Central memory CD8-positive, alpha-beta T cell (primary cell): ENCODE measurements at regions not wholly inside any gene's neighbourhood (a gene's known extent, or its start where the extent isn't known, plus 50 kb on each side); places are given as distances from the start of the nearest gene placed in this dataset.

Experiments
- ATAC-seq: fragments of 150-1000 bp; cut with Tn5 transposase; replicated peaks from 2 replicates; pipeline ENCODE4 v1.10.0; 2022; ENCODE audit warnings: mild to moderate bottlenecking, moderate FRiP score, moderate number of reproducible peaks; ENCODE audit not compliant: poor library complexity, severe bottlenecking; ENCODE audit errors: extremely low read depth
- DNase-seq, 2 donors: peaks; one replicate each; pipeline ENCODE4 v3.0.0; 2021; ENCODE audit warnings: low spot score in 2 of 2
- H3K27ac Mint-ChIP-seq: one replicate; pipeline ENCODE4 v1.8.0; 2022; ENCODE audit warnings: low read depth, mild to moderate bottlenecking, moderate library complexity, mixed read lengths
- H3K27me3 Mint-ChIP-seq: one replicate; pipeline ENCODE4 v1.8.0; 2022; ENCODE audit warnings: mixed read lengths
- H3K36me3 Mint-ChIP-seq: one replicate; pipeline ENCODE4 v1.8.0; 2022; ENCODE audit warnings: mild to moderate bottlenecking, moderate library complexity, mixed read lengths; ENCODE audit not compliant: insufficient read depth
- H3K4me1 Mint-ChIP-seq: one replicate; pipeline ENCODE4 v1.8.0; 2022; ENCODE audit warnings: mixed read lengths
- H3K4me3 Mint-ChIP-seq: one replicate; pipeline ENCODE4 v1.8.0; 2022; ENCODE audit warnings: mild to moderate bottlenecking, moderate library complexity, mixed read lengths
- H3K9me3 Mint-ChIP-seq: one replicate; pipeline ENCODE4 v1.8.0; 2022; ENCODE audit warnings: mixed read lengths

DNA sequence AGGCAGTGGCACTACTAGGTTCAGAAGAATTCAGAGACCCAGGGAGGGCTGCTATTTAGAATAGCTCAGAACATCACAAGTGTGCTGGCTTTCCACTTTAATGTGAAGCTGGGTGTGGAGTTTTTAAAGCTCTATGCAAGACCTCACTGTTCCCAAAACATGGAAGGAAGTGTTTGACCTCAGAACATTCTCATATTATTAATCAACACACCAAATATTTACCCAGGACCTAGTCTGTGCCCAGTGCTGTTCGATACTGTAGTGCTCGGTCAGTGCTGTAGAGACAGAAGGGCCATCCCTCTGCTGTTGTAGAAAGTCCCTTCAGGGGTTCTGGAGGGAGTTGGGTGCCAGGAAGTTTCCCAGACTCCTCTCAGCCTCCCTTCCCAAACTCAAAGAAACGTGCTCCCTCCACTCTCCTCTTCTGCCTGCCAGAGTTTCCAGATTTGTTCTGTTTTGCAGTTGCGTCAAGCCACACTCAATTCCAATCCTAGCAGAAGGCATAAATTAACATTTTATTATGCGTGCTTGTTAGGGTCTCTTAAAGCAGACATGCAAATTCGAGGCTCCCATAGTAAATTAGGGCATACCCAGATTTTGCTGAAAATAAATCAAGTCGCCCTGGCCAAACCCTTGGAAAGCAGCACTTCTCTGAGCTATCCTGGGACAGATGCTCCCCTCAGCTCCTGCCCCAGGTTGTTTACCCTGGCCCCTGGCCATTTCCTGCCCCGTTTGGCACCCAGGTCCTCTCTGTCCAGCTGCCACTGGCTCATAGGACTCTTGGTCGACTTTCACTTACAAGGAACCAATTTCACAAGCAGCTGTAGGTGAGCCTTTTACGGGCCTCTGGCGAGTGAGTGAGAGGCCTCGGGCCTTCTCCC lies 248.6 kb downstream of the HIVEP2 start:
- no peak for DNase-seq
- Mint-ChIP-seq H3K27ac (no peak overlapping the region), H3K36me3 (no peaks in the 10 kb centered on the region), H3K4me3 (no peak overlapping the region), H3K9me3 (no peaks in the 10 kb centered on the region), H3K27me3 (no peaks in the 10 kb centered on the region), H3K4me1 (peaks cover 7% of the 10 kb centered on the region)
- ATAC-seq, result no peak

GRCh38 chr6:142697001-142697335 lies 248.0 kb downstream of the HIVEP2 start:
- no peaks in the 10 kb centered on the region for H3K36me3 Mint-ChIP-seq
- DNase-seq (no peak), ATAC-seq (no peak)
- no peaks in the 10 kb centered on the region for H3K27me3 Mint-ChIP-seq
- H3K9me3 Mint-ChIP-seq, result no peaks in the 10 kb centered on the region
- H3K4me3 Mint-ChIP-seq, result no peak overlapping the region
- H3K4me1 Mint-ChIP-seq, result peaks cover 7% of the 10 kb centered on the region
- H3K27ac Mint-ChIP-seq, result no peak overlapping the region

GRCh38 chr6:142697922-142698321 lies 247.1 kb downstream of the HIVEP2 start:
- H3K4me1 Mint-ChIP-seq, result peaks cover 4% of the 10 kb centered on the region
- H3K9me3 Mint-ChIP-seq, result no peaks in the 10 kb centered on the region
- no peaks in the 10 kb centered on the region for H3K36me3 Mint-ChIP-seq
- no peaks in the 10 kb centered on the region for H3K27me3 Mint-ChIP-seq
- H3K4me3 Mint-ChIP-seq, result no peak overlapping the region
- H3K27ac Mint-ChIP-seq, result no peak overlapping the region
- ATAC-seq (no peak), DNase-seq (no peak)

DNA sequence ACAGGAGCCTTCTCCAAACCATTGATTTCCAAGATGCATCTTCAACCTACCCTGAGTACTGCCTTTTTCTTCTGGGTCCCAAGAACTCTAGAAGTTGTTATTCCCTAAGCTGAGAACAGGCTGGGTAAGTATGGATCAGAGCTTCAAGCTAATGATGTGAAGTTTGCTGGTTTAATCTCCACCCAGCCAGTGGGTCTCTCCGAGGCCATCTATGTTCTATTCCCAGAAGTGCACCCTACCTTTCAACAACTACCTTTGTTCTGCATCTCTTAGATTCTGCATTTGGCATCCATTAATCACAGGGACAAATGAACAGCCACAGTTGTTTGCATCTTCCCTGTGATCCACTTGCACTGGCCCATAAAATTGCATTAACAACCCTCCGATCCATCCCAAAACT lies 246.2 kb downstream of the HIVEP2 start:
- Mint-ChIP-seq H3K4me3 (no peak overlapping the region), H3K27me3 (no peaks in the 10 kb centered on the region), H3K9me3 (no peaks in the 10 kb centered on the region), H3K36me3 (no peaks in the 10 kb centered on the region), H3K4me1 (no peaks in the 10 kb centered on the region), H3K27ac (no peak overlapping the region)
- no peak for DNase-seq
- no peak for ATAC-seq

DNA sequence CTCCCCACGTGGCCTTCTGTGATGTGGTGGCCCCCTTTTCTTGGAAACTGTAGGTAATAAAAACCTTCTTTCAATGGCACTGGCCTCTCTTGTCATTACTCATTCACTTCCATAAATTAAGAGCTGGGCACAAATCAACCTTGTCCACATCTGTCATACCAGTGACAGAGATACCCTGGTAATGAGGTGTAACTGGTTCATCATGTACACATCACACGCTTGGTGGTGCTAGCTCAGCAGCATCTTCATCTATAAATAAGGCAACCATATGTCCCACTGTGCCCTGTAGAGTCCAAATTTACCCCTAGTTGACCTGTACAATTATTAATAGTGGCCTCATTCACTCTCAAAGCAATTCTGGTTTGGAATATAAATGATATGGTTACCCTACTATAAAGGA lies 245.6 kb downstream of the HIVEP2 start:
- ATAC-seq, result no peak
- DNase-seq, result no peak
- Mint-ChIP-seq H3K4me3 (no peak overlapping the region), H3K36me3 (no peaks in the 10 kb centered on the region), H3K27ac (no peak overlapping the region), H3K9me3 (no peaks in the 10 kb centered on the region), H3K27me3 (no peaks in the 10 kb centered on the region), H3K4me1 (no peaks in the 10 kb centered on the region)

DNA sequence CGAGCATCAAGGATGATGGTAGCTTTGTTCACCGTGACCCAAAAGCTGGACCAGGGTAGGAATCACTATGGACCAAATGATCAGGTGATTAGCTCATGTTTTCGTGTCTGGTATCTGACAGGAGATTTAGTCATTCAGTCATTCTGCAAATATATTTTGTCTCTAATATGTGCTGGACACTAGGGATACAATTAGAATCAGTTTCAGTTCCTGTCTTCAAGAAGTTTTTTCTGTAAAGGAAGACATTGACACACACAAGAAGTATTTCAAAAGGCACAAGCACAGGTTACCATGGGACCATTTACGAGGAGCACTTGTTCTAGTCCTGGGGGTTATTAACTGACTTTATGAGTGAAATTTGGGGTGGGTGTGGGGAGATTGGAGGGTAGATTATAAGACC lies 244.9 kb downstream of the HIVEP2 start:
- no peaks in the 10 kb centered on the region for H3K27me3 Mint-ChIP-seq
- H3K4me3 Mint-ChIP-seq, result no peak overlapping the region
- H3K27ac Mint-ChIP-seq, result no peak overlapping the region
- no peak for DNase-seq
- H3K9me3 Mint-ChIP-seq, result no peaks in the 10 kb centered on the region
- ATAC-seq, result no peak
- H3K36me3 Mint-ChIP-seq, result no peaks in the 10 kb centered on the region
- H3K4me1 Mint-ChIP-seq, result no peaks in the 10 kb centered on the region

GRCh38 chr6:142700671-142701312 lies 244.2 kb downstream of the HIVEP2 start:
- Mint-ChIP-seq H3K27ac (no peak overlapping the region), H3K4me3 (no peak overlapping the region), H3K4me1 (no peaks in the 10 kb centered on the region), H3K36me3 (no peaks in the 10 kb centered on the region), H3K27me3 (no peaks in the 10 kb centered on the region), H3K9me3 (no peaks in the 10 kb centered on the region)
- DNase-seq (no peak), ATAC-seq (no peak)
